Activated CD4-positive, alpha-beta T cell treated with anti-CD3 and anti-CD28 coated beads, Interleukin-2, amount 50 U/mL, for 24 hours (primary cell): ENCODE measurements at regions not wholly inside any gene's neighbourhood (a gene's known extent, or its start where the extent isn't known, plus 50 kb on each side); places are given as distances from the start of the nearest gene placed in this dataset.

Experiments used
- DNase-seq, 2 donors: peaks; one replicate each; pipeline ENCODE4 v3.0.0-alpha.2; 2020; ENCODE audit warnings: low read depth in 1 of 2, low spot score in 1 of 2

GRCh38 chr18:57918601-57919000, 115.5 kb upstream of the ATP8B1 start:
- DNase-seq, result no peak

GRCh38 chr18:57916684-57917083, 113.6 kb upstream of the ATP8B1 start:
- no peak for DNase-seq

- DNase-seq, result no peak
These were observed 112.9 kb upstream of the ATP8B1 start for GRCh38 chr18:57915865-57916582.

GRCh38 chr18:57915248-57915647, 112.1 kb upstream of the ATP8B1 start:
- DNase-seq, result no peak

GRCh38 chr18:57913686-57914085, 110.6 kb upstream of the ATP8B1 start:
- DNase-seq, result no peak

- no peak for DNase-seq
These were observed 107.7 kb upstream of the ATP8B1 start for GRCh38 chr18:57910817-57911216.

GRCh38 chr18:57910134-57910533, 107.0 kb upstream of the ATP8B1 start:
- no peak for DNase-seq

- no peak for DNase-seq
These were observed 106.5 kb upstream of the ATP8B1 start for GRCh38 chr18:57909620-57910019.

GRCh38 chr18:57908092-57908491, 105.0 kb upstream of the ATP8B1 start:
- DNase-seq, result no peak

- no peak for DNase-seq
These were observed 104.4 kb upstream of the ATP8B1 start for GRCh38 chr18:57907550-57907949.

- no peak for DNase-seq
These were observed 103.7 kb upstream of the ATP8B1 start for GRCh38 chr18:57906852-57907251.

- no peak for DNase-seq
These were observed 101.4 kb upstream of the ATP8B1 start for GRCh38 chr18:57904535-57904934.

GRCh38 chr18:57902721-57903120, 99.6 kb upstream of the ATP8B1 start:
- no peak for DNase-seq

- DNase-seq, result no peak
These were observed 98.9 kb upstream of the ATP8B1 start for GRCh38 chr18:57901825-57902589.

GRCh38 chr18:57900906-57901435, 97.9 kb upstream of the ATP8B1 start:
- no peak for DNase-seq

GRCh38 chr18:57898506-57899124, 95.5 kb upstream of the ATP8B1 start:
- DNase-seq, result no peak

- DNase-seq, result no peak
These were observed 92.1 kb upstream of the ATP8B1 start for GRCh38 chr18:57895182-57895581.

- no peak for DNase-seq
These were observed 88.7 kb upstream of the ATP8B1 start for GRCh38 chr18:57891707-57892391.

GRCh38 chr18:57890266-57890665, 87.2 kb upstream of the ATP8B1 start:
- no peak for DNase-seq

- DNase-seq, result no peak
These were observed 86.7 kb upstream of the ATP8B1 start for GRCh38 chr18:57889841-57890240.
